ENCODE measurements at regions not wholly inside any gene's neighbourhood (a gene's known extent, or its start where the extent isn't known, plus 50 kb on each side); places are given as distances from the start of the nearest gene placed in this dataset.

GRCh38 chr1:219772265-219773036, 155.9 kb downstream of the SLC30A10 start:
- no peak for DNase-seq (ENCODE audit: low spot score)
- in situ Hi-C loops (cut with MboI; ENCODE audit: low sequenced_read_pairs, unreplicated experiment): no loop called here
- TF ChIP-seq CTCF (IDR thresholded peaks at IDR 0.05; ENCODE audit: borderline replicate concordance, control extremely low read depth, extremely low read depth, insufficient read depth, missing control alignments): no peak

GRCh38 chr1:219771080-219771479, 157.3 kb downstream of the SLC30A10 start:
- TF ChIP-seq CTCF (IDR thresholded peaks at IDR 0.05; ENCODE audit: borderline replicate concordance, control extremely low read depth, extremely low read depth, insufficient read depth, missing control alignments): no peak
- in situ Hi-C loops (cut with MboI; ENCODE audit: low sequenced_read_pairs, unreplicated experiment): no loop called here
- DNase-seq (ENCODE audit: low spot score): no peak

- no peak for TF ChIP-seq CTCF (IDR thresholded peaks at IDR 0.05; ENCODE audit: borderline replicate concordance, control extremely low read depth, extremely low read depth, insufficient read depth, missing control alignments)
- no peak for DNase-seq (ENCODE audit: low spot score)
- in situ Hi-C loops (cut with MboI; ENCODE audit: low sequenced_read_pairs, unreplicated experiment): no loop called here
These were observed 150.4 kb upstream of the ZC3H11B start for GRCh38 chr1:219763321-219763720.

- in situ Hi-C loops (cut with MboI; ENCODE audit: low sequenced_read_pairs, unreplicated experiment): no loop called here
These were observed 148.4 kb upstream of the ZC3H11B start for GRCh38 chr1:219761208-219761860.

GRCh38 chr1:219759095-219759494, 146.2 kb upstream of the ZC3H11B start:
- TF ChIP-seq CTCF (IDR thresholded peaks at IDR 0.05; ENCODE audit: borderline replicate concordance, control extremely low read depth, extremely low read depth, insufficient read depth, missing control alignments): no peak
- DNase-seq (ENCODE audit: low spot score): no peak
- in situ Hi-C loops (cut with MboI; ENCODE audit: low sequenced_read_pairs, unreplicated experiment): no loop called here

More at GRCh38 chr1:219761208-219761860, 148.4 kb upstream of the ZC3H11B start:
- DNase-seq (ENCODE audit: low spot score): no peak
- TF ChIP-seq CTCF (IDR thresholded peaks at IDR 0.05; ENCODE audit: borderline replicate concordance, control extremely low read depth, extremely low read depth, insufficient read depth, missing control alignments): no peak

- in situ Hi-C loops (cut with MboI; ENCODE audit: low sequenced_read_pairs, unreplicated experiment): no loop called here
- DNase-seq (ENCODE audit: low spot score): no peak
- TF ChIP-seq CTCF (IDR thresholded peaks at IDR 0.05; ENCODE audit: borderline replicate concordance, control extremely low read depth, extremely low read depth, insufficient read depth, missing control alignments): no peak
These were observed 145.0 kb upstream of the ZC3H11B start for GRCh38 chr1:219757890-219758289.
